Natural killer cell (primary cell): ENCODE measurements at regions not wholly inside any gene's neighbourhood (a gene's known extent, or its start where the extent isn't known, plus 50 kb on each side); places are given as distances from the start of the nearest gene placed in this dataset.

Source experiments
- ATAC-seq, 3 donors: fragments of 150-1000 bp in 2 of 3; fragments of 200-7000 bp in 1 of 3; cut with Tn5 transposase; 1 replicate in 1 of 3; 2 replicates in 2 of 3; pipeline ENCODE4 v1.10.0; 2021; ENCODE audit warnings: mild to moderate bottlenecking in 2 of 3, moderate library complexity in 2 of 3
- DNase-seq, 2 donors: peaks; one replicate each; pipeline versions ENCODE4 v3.0.0 to v3.0.0-alpha.2; 2013 to 2021; ENCODE audit warnings: mixed read lengths in 1 of 2
- H3K27ac ChIP-seq: one replicate; pipeline ENCODE4 v1.5.1; 2013; ENCODE audit warnings: mild to moderate bottlenecking, low read length
- H3K27me3 ChIP-seq: one replicate; pipeline ENCODE4 v1.6.1; 2013; ENCODE audit warnings: low read length; ENCODE audit not compliant: control insufficient read depth, insufficient read depth
- H3K36me3 ChIP-seq: one replicate; pipeline ENCODE4 v1.6.1; 2013; ENCODE audit warnings: low read length; ENCODE audit not compliant: control insufficient read depth, insufficient read depth
- H3K4me1 ChIP-seq: one replicate; pipeline ENCODE4 v1.6.1; 2013; ENCODE audit warnings: low read length; ENCODE audit not compliant: control insufficient read depth, insufficient read depth
- H3K4me3 ChIP-seq: one replicate; pipeline ENCODE4 v1.5.1; 2013; ENCODE audit warnings: low read length
- H3K9me3 ChIP-seq: one replicate; pipeline ENCODE4 v1.6.1; 2013; ENCODE audit warnings: low read length; ENCODE audit not compliant: control insufficient read depth, insufficient read depth
- H3K27ac Mint-ChIP-seq, 2 donors: one replicate each; pipeline ENCODE4 v1.8.0; 2022; ENCODE audit warnings: mild to moderate bottlenecking in 2 of 2, mixed read lengths in 2 of 2, moderate library complexity in 1 of 2
- H3K27me3 Mint-ChIP-seq, 2 donors: one replicate each; pipeline ENCODE4 v1.8.0; 2022; ENCODE audit warnings: low read depth in 2 of 2, mixed read lengths in 2 of 2
- H3K36me3 Mint-ChIP-seq: one replicate; pipeline ENCODE4 v1.8.0; 2022; ENCODE audit warnings: mixed read lengths
- H3K4me1 Mint-ChIP-seq, 2 donors: one replicate each; pipeline ENCODE4 v1.8.0; 2022; ENCODE audit warnings: mixed read lengths in 2 of 2
- H3K4me3 Mint-ChIP-seq: one replicate; pipeline ENCODE4 v1.8.0; 2022; ENCODE audit warnings: mild to moderate bottlenecking, moderate library complexity, mixed read lengths
- H3K9me3 Mint-ChIP-seq, 2 donors: one replicate each; pipeline ENCODE4 v1.8.0; 2022; ENCODE audit warnings: mixed read lengths in 2 of 2
- WGBS: methylation state at CpG from one replicate; pipeline ENCODE4 v1.1.7; 2013; ENCODE audit warnings: missing lambda C conversion rate; ENCODE audit not compliant: insufficient coverage; 5-methylcytosine and 5-hydroxymethylcytosine counted together
- intact Hi-C: fragments of 100-400 bp; cut with micrococcal nuclease; formaldehyde crosslinking; loops from one replicate; pipeline ENCODE4 v1.14.2; 2022
- TF ChIP-seq, protein P1 (sequence below): fragments of 200-600 bp; IDR thresholded peaks from one replicate; pipeline ENCODE4 v1.8.0; 2022; ENCODE audit warnings: antibody characterized with exemption

DNA sequence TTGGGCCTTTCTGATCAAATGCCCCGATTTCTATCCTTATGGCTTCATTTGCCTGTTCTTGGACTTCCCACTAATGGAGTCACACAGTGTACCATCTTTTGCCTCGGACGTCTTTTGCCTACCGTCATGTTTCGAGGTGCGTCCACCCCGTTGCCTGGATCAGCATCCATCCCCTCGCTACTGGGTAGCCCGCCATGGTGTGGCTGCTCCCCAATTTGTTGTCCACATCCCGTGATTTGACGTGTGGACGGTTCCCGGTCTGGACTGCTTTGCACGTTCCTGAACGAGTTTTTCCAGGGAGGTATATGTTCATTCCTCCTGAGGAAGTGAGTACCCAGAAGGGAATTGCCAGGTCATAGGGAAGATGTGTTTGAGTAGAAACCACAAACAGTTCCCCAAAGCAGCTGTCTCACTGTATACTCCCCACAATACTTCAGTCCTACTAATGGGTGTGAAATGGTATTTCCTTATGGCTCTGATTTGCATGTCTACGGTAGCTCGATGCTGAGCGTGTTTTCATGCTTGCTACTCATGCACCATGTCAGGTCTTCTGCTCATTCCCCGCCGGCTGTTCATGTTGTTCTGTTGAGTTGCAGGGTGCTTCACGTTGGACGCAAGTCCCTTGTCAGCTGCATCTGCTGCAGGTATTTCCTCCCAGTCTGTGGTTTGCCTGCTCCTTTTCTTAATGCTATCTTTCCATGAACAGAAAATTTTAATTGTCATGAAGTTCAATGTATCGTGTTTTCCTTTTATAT is 86.8 kb upstream of the AFDN start:
- Mint-ChIP-seq H3K27me3 (peaks cover 7 to 12% of the 10 kb centered on the region in 2 donors), H3K4me1 (no peaks in the 10 kb centered on the region), H3K9me3 (no peaks in the 10 kb centered on the region), H3K27ac (no peak overlapping the region), H3K36me3 (no peaks in the 10 kb centered on the region), H3K4me3 (no peak overlapping the region)
- Histone ChIP-seq H3K27ac (no peak overlapping the region), H3K4me1 (no peaks in the 10 kb centered on the region), H3K27me3 (no peaks in the 10 kb centered on the region), H3K9me3 (no peaks in the 10 kb centered on the region), H3K4me3 (no peak overlapping the region), H3K36me3 (no peaks in the 10 kb centered on the region)
- TF ChIP-seq, protein P1, sequence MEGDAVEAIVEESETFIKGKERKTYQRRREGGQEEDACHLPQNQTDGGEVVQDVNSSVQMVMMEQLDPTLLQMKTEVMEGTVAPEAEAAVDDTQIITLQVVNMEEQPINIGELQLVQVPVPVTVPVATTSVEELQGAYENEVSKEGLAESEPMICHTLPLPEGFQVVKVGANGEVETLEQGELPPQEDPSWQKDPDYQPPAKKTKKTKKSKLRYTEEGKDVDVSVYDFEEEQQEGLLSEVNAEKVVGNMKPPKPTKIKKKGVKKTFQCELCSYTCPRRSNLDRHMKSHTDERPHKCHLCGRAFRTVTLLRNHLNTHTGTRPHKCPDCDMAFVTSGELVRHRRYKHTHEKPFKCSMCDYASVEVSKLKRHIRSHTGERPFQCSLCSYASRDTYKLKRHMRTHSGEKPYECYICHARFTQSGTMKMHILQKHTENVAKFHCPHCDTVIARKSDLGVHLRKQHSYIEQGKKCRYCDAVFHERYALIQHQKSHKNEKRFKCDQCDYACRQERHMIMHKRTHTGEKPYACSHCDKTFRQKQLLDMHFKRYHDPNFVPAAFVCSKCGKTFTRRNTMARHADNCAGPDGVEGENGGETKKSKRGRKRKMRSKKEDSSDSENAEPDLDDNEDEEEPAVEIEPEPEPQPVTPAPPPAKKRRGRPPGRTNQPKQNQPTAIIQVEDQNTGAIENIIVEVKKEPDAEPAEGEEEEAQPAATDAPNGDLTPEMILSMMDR, result no peak
- ATAC-seq, result no peak
- intact Hi-C loops, result no loop called here
- 88% methylated on average over 22 of the region's 23 CpGs for WGBS
- DNase-seq, result no peak

DNA sequence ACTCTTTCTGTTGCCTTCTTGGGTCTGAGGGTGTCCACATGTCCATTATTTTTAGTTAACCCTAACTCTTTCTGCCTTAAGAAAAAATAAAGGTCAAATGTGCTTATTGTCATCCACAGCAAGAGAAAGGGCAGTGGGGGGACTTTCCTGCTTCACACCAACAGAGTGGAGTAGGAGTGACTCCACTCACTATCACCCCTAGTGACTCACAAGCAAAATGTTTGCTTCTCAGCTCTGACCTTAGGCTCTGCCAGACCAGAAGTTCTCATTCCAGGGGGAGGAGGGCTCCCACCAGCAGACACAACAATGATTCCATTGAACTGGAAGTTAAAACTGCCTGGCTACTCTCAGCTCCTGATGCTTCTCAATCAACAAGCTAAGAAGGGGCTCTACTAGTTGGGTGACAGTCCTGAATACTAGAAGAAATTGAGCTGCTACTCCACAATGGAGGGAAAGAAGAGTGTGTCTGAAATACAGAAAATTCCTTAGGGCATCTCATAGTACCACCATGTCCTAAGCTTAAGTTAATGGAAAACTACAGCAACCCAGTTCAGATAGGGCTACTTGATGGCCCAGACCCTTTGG is 83.9 kb upstream of the AFDN start:
- H3K4me1 ChIP-seq, result no peaks in the 10 kb centered on the region
- TF ChIP-seq, protein P1, result no peak
- intact Hi-C loops, result no loop called here
- no peaks in the 10 kb centered on the region for H3K36me3 ChIP-seq
- Mint-ChIP-seq H3K27me3 (peaks cover 3 to 12% of the 10 kb centered on the region in 2 donors), H3K4me3 (no peak overlapping the region), H3K27ac (no peak overlapping the region), H3K4me1 (no peaks in the 10 kb centered on the region), H3K36me3 (no peaks in the 10 kb centered on the region), H3K9me3 (no peaks in the 10 kb centered on the region)
- no peak overlapping the region for H3K4me3 ChIP-seq
- no peak overlapping the region for H3K27ac ChIP-seq
- H3K9me3 ChIP-seq, result no peaks in the 10 kb centered on the region
- DNase-seq, result no peak
- H3K27me3 ChIP-seq, result no peaks in the 10 kb centered on the region
- no peak for ATAC-seq

DNA sequence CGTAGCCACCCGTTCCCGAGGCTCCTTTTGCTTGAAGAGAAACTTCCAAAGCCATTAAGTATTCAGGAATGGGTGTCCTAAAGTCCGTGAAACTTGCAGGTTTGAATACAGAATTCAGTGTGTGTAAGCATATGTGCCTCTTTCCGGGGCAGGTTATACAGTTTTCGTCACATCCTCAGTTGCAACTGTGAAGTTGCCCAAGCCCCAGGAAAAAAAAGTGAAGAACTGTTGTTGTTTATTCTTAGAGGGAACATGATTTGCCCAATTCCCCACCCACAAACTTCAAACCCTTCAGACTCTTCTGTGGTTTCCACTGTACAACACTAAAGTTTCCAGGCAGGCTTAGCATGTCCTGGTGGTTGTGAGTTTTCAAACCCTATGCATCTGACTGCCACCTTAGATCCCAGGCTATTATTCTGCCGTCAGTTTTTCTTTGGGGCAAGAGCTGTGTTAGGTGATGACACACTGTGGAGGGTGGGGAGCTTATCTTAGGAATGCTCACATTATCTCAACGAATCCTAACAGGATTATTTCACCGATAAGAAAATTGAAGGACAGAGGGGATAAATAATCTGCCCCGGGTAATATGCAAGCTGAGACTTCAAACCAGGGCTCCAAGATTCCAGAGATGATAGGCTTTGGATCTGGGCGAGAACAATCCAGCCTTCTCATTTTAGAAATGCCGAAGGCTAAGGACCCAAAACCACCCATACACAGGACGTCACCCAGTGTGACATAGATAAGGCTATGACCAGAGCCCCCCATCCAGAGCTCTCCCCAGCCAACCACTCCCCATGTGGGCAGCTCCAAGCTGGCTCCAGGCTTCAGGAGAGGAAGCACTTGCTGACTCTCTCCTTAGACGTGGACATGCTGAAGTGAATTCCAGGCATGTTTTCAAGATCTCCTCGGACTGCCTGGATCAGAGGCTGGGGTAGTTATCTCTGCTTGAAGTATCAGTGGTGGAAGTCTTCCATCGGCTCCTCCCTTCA is 81.7 kb upstream of the AFDN start:
- 85% methylated on average over 16 of the region's 16 CpGs for WGBS

More for the DNA sequence above, 81.7 kb upstream of the AFDN start:
- H3K4me3 Mint-ChIP-seq, result no peak overlapping the region
- H3K9me3 Mint-ChIP-seq, result no peaks in the 10 kb centered on the region
- no peaks in the 10 kb centered on the region for H3K9me3 ChIP-seq
- H3K36me3 ChIP-seq, result no peaks in the 10 kb centered on the region
- H3K27ac ChIP-seq, result no peak overlapping the region
- H3K27me3 ChIP-seq, result no peaks in the 10 kb centered on the region
- TF ChIP-seq, protein P1, result no peak
- H3K4me3 ChIP-seq, result no peak overlapping the region
- DNase-seq, result no peak
- H3K27me3 Mint-ChIP-seq, result peaks cover 0 to 6% of the 10 kb centered on the region in 2 donors
- H3K4me1 Mint-ChIP-seq, result no peaks in the 10 kb centered on the region
- H3K27ac Mint-ChIP-seq, result no peak overlapping the region
- ATAC-seq, result no peak
- H3K36me3 Mint-ChIP-seq, result no peaks in the 10 kb centered on the region
- intact Hi-C loops, result no loop called here
- no peaks in the 10 kb centered on the region for H3K4me1 ChIP-seq
